AG04449 (cell line): ENCODE measurements at regions not wholly inside any gene's neighbourhood (a gene's known extent, or its start where the extent isn't known, plus 50 kb on each side); places are given as distances from the start of the nearest gene placed in this dataset.

Experiments
- CTCF ChIA-PET: fragments of 350-600 bp; formaldehyde crosslinking; extraction: SDS; loops from one replicate; lab custom pipeline; 2021; ENCODE audit warnings: antibody characterized with exemption; lab: Yijun Ruan, JAX
- POLR2A ChIA-PET: fragments of 400-600, 350-600 bp; formaldehyde crosslinking; extraction: SDS; loops from one replicate; lab custom pipeline; 2020; ENCODE audit warnings: antibody characterized with exemption, inconsistent platforms; lab: Yijun Ruan, JAX
- DNase-seq: peaks from one replicate; pipeline ENCODE4 v3.0.0-alpha.2; 2010; ENCODE audit warnings: low read depth, low spot score
- H3K4me3 ChIP-seq: 2 replicates; pipeline ENCODE4 v1.5.1; 2011; ENCODE audit warnings: low read depth, mild to moderate bottlenecking, control low read depth, low read length
- CTCF ChIP-seq: IDR thresholded peaks from one replicate; pipeline ENCODE4 v1.5.1; 2011; ENCODE audit warnings: mild to moderate bottlenecking, moderate library complexity, low read length, control low read depth, inconsistent platforms; ENCODE audit not compliant: insufficient read depth; ENCODE audit errors: missing control alignments

GRCh38 chr14:100651999-100652508 lies 64.8 kb upstream of the BEGAIN start:
- ChIA-PET POLR2A (no interaction called here), CTCF (interaction anchor here (0.5 to 19.7 kb wide), 15 partner anchors 10 to 268 kb away, joined by 3 to 497 read pairs (median 6); partner anchors contain the start of gene WDR25)
- TF ChIP-seq CTCF, result no peak
- no peak overlapping the region for H3K4me3 ChIP-seq
- DNase-seq, result no peak

- DNase-seq, result no peak
- CTCF ChIA-PET, result interaction anchor here (0.7 to 19.7 kb wide), 24 partner anchors 11 to 976 kb away, joined by 3 to 497 read pairs (median 6); partner anchors contain the start of gene WDR25
- TF ChIP-seq CTCF, result no peak
- POLR2A ChIA-PET, result no interaction called here
- H3K4me3 ChIP-seq, result no peak overlapping the region
Measured at GRCh38 chr14:100652744-100653143, 65.5 kb upstream of the BEGAIN start.

- no peak overlapping the region for H3K4me3 ChIP-seq
- DNase-seq, result no peak
- ChIA-PET POLR2A (no interaction called here), CTCF (interaction anchor here (0.7 to 19.7 kb wide), 24 partner anchors 8 to 975 kb away, joined by 3 to 497 read pairs (median 7); partner anchors contain the start of gene WDR25)
- TF ChIP-seq CTCF, result peak; percentile 45
Measured at GRCh38 chr14:100653409-100653808, 66.2 kb upstream of the BEGAIN start.

- no peak for DNase-seq
- CTCF ChIA-PET, result interaction anchor here (0.5 to 19.7 kb wide), 22 partner anchors 9 to 270 kb away, joined by 3 to 497 read pairs (median 7); partner anchors contain the start of gene WDR25
- TF ChIP-seq CTCF, result no peak
- POLR2A ChIA-PET, result no interaction called here
- H3K4me3 ChIP-seq, result no peak overlapping the region
Measured at GRCh38 chr14:100654025-100654813, 67.0 kb upstream of the BEGAIN start.

GRCh38 chr14:100654814-100655740 lies 67.9 kb upstream of the BEGAIN start:
- no peak for DNase-seq
- TF ChIP-seq CTCF, result peak; percentile 73
- CTCF ChIA-PET, result interaction anchor here (0.8 to 19.7 kb wide), 16 partner anchors 9 to 271 kb away, joined by 3 to 497 read pairs (median 6); partner anchors contain the start of gene WDR25
- POLR2A ChIA-PET, result no interaction called here
- H3K4me3 ChIP-seq, result no peak overlapping the region

- POLR2A ChIA-PET, result no interaction called here
- DNase-seq, result no peak
- CTCF ChIA-PET, result interaction anchor here (0.7 to 19.7 kb wide), 13 partner anchors 8 to 272 kb away, joined by 3 to 497 read pairs (median 5); partner anchors contain the start of gene WDR25
- no peak overlapping the region for H3K4me3 ChIP-seq
- no peak for TF ChIP-seq CTCF
Measured at GRCh38 chr14:100655741-100656085, 68.5 kb upstream of the BEGAIN start.
